Spleen (tissue), 11 donors: ENCODE measurements at regions not wholly inside any gene's neighbourhood (a gene's known extent, or its start where the extent isn't known, plus 50 kb on each side); places are given as distances from the start of the nearest gene placed in this dataset.
"Not testable (repeated sequence)": the region's sequence is repeated elsewhere in the genome, so short reads cannot be mapped to it uniquely, and the experiment has no call there.

Experiments
- DNase-seq: peaks from one replicate; pipeline ENCODE4 v3.0.0-alpha.2; 2020
- H3K27ac ChIP-seq, 8 donors: fragments of 200-600 bp; sonication (generic) in 7 of 8; 1 replicate in 4 of 8; 2 replicates in 4 of 8; pipeline versions ENCODE4 v1.5.0 to v1.8.0; 2016 to 2021; ENCODE audit warnings: inconsistent platforms in 4 of 8, mild to moderate bottlenecking in 4 of 8, moderate library complexity in 1 of 8
- H3K27me3 ChIP-seq, 7 donors: fragments of 200-600 bp; sonication (generic) in 6 of 7; replicated peaks in 1 of 7; 1 replicate in 4 of 7; 2 replicates in 3 of 7; pipeline versions ENCODE4 v1.5.0 to v1.8.0; 2016 to 2021; ENCODE audit warnings: inconsistent platforms in 3 of 7, mild to moderate bottlenecking in 1 of 7
- H3K36me3 ChIP-seq, 6 donors: fragments of 200-600 bp; sonication (generic) in 5 of 6; 1 replicate in 4 of 6; 2 replicates in 2 of 6; pipeline versions ENCODE4 v1.5.0 to v1.8.0; 2016 to 2021; ENCODE audit warnings: inconsistent platforms in 2 of 6
- H3K4me1 ChIP-seq, 6 donors: fragments of 200-600 bp; sonication (generic) in 5 of 6; 1 replicate in 3 of 6; 2 replicates in 3 of 6; pipeline versions ENCODE4 v1.5.0 to v1.8.0; 2016 to 2021; ENCODE audit warnings: inconsistent platforms in 3 of 6
- H3K4me3 ChIP-seq, 8 donors: fragments of 200-600 bp; sonication (generic) in 7 of 8; 1 replicate in 4 of 8; 2 replicates in 4 of 8; pipeline versions ENCODE4 v1.5.0 to v1.8.0; 2016 to 2021; ENCODE audit warnings: inconsistent platforms in 4 of 8, mild to moderate bottlenecking in 4 of 8, moderate library complexity in 2 of 8
- H3K9me3 ChIP-seq, 8 donors: fragments of 200-600 bp; sonication (generic) in 7 of 8; 1 replicate in 4 of 8; 2 replicates in 4 of 8; pipeline versions ENCODE4 v1.5.0 to v1.8.0; 2016 to 2021; ENCODE audit warnings: inconsistent platforms in 4 of 8
- POLR2A ChIP-seq, 3 donors: fragments of 450-650 bp; IDR thresholded peaks; one replicate each; pipeline ENCODE4 v1.5.1; 2017; ENCODE audit warnings: antibody characterized with exemption in 3 of 3, mild to moderate bottlenecking in 1 of 3
- POLR2AphosphoS5 ChIP-seq, 3 donors: sonication (generic); formaldehyde crosslinking; IDR thresholded peaks; one replicate each; pipeline ENCODE4 v1.5.1; 2017; ENCODE audit warnings: antibody characterized with exemption in 3 of 3
- WGBS, 5 donors: extraction: QIAGEN DNeasy Blood & Tissue Kit in 3 of 5; methylation state at CpG; one replicate each; pipeline versions ENCODE4 v1.1.5 to v1.1.7; 2013 to 2018; 5-methylcytosine and 5-hydroxymethylcytosine counted together
- intact Hi-C: fragments of 100-400 bp; cut with DNase I; formaldehyde crosslinking; loops from one replicate; pipeline ENCODE4 v1.15.0; 2023; ENCODE audit warnings: low total_unique reads
- TF ChIP-seq, protein P1 (sequence below), 11 experiments: fragments of 200-600 bp in 7 of 11; fragments of 450-650 bp in 4 of 11; sonication (generic) in 4 of 11; IDR thresholded peaks in 8 of 11; conservative IDR thresholded peaks in 3 of 11; 1 replicate in 7 of 11; 2 replicates in 4 of 11; pipeline versions ENCODE4 v1.4.0 to v1.8.0; 2016 to 2021; ENCODE audit warnings: antibody characterized with exemption in 11 of 11, inconsistent platforms in 4 of 11, mild to moderate bottlenecking in 1 of 11
- donor health status: healthy with polysubstance abuse.
- donor health status: DM: no; HTN: no; CAD: no; lungs with moderate emphysema.
- donor health status: DM: no; HTN: no; CAD: no.
- donor health status: Bipolar disorder and iron deficiency.
- donor health status: healthy.
- donor health status: DM: no; HTN: no; CAD: no.
- donor health status: DM: yes; HTN: yes; CAD: no.

DNA sequence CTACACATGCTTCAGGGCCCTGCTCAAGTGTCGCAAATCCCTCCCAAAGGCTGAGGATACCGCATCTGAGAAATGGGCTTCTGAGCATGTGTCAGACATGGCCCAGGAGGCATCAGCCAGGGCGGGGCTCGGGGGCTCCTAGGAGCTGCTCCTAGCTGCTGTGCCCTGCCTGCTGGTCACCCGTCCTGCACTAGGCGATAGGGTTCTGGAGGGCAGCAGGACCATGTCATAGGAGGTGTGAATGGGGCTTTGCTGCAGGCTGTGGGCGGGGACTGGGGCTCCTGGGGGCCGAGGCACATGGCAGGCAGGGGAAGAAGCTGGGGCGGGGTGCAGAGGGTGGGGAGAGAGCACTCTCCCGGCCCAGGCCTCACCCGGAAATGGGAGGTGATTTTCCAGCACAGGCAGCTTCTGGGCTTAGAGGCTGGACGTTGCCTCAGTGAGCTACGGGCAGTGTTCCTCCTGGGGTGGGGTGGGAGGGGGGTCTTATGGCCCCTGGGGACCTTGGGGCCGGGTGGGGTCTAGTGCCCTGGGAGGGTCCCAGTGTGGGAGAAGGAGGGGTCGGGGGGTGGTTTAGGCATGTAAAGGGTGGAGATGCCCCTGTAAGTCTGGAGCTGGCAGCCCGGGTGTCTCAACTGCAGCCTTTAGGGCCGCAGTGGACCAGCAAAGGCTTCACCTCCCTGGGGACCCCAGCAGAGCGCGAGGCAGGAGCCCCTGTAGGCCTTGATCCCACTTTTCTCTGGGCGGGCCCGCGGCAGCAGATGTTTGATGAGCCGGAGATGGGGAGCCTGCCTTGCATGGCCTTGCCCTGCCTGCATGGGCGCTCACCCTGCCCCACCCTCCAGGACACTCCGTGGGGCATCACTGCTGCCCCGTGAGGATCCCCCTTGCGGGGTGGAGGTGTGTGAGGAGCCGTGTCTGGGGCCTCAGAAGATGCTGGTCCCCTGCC is 98.6 kb upstream of the LRPAP1 start:
- intact Hi-C loops = no loop called here
- peak; percentile 66 for DNase-seq
- Histone ChIP-seq H3K27me3 (peaks cover 0 to 40% (median 0%) of the 10 kb centered on the region in 7 donors), H3K27ac (peak overlapping the region in 6 of 8 donors; percentile 51 to 73 (median 64)), H3K4me1 (peaks cover 0 to 8% (median 0%) of the 10 kb centered on the region in 6 donors), H3K36me3 (no peaks in the 10 kb centered on the region), H3K9me3 (no peaks in the 10 kb centered on the region), H3K4me3 (no peak overlapping the region)
- no peak for TF ChIP-seq POLR2A (IDR thresholded peaks at IDR 0.05)
- TF ChIP-seq, protein P1, sequence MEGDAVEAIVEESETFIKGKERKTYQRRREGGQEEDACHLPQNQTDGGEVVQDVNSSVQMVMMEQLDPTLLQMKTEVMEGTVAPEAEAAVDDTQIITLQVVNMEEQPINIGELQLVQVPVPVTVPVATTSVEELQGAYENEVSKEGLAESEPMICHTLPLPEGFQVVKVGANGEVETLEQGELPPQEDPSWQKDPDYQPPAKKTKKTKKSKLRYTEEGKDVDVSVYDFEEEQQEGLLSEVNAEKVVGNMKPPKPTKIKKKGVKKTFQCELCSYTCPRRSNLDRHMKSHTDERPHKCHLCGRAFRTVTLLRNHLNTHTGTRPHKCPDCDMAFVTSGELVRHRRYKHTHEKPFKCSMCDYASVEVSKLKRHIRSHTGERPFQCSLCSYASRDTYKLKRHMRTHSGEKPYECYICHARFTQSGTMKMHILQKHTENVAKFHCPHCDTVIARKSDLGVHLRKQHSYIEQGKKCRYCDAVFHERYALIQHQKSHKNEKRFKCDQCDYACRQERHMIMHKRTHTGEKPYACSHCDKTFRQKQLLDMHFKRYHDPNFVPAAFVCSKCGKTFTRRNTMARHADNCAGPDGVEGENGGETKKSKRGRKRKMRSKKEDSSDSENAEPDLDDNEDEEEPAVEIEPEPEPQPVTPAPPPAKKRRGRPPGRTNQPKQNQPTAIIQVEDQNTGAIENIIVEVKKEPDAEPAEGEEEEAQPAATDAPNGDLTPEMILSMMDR (IDR thresholded peaks at IDR 0.05 in 8 of 11, conservative IDR thresholded peaks at IDR 0.05 in 3 of 11) = no peak
- no peak for TF ChIP-seq POLR2AphosphoS5 (IDR thresholded peaks at IDR 0.05)
- WGBS, 5 donors = 48 to 62% (median 58%) methylated on average over 16 to 28 of the region's 28 CpGs

DNA sequence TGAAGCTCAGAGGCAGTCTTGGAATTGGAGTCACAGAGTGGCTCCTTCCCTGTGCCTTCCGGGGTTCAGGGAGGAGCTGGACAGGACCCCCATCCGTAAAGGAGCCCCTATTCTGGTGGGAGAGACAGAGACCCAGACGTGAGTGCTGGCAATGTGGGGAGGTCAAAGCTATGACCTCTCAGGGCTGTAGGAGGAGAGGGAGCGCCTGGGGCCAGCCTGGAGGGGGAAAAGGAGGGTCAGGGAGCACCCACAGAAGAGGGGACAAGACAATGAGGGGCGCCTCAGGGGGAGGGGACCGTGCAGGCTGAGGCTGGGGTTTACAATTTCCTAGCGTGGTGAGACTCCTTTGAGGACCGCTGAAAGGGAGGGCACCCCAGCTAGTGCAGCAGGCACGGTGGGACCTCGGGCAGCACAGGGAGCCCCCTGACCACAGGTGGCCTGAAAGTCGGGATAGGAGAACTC is 97.9 kb upstream of the LRPAP1 start:
- 64 to 75% (median 72%) methylated on average over 10 to 11 of the region's 11 CpGs for WGBS, 5 donors
- TF ChIP-seq, protein P1 (IDR thresholded peaks at IDR 0.05 in 8 of 11, conservative IDR thresholded peaks at IDR 0.05 in 3 of 11) = no peak
- TF ChIP-seq POLR2AphosphoS5 (IDR thresholded peaks at IDR 0.05) (no peak), POLR2A (IDR thresholded peaks at IDR 0.05) (no peak)
- H3K4me1 ChIP-seq = peaks cover 0 to 8% (median 0%) of the 10 kb centered on the region in 6 donors

DNA sequence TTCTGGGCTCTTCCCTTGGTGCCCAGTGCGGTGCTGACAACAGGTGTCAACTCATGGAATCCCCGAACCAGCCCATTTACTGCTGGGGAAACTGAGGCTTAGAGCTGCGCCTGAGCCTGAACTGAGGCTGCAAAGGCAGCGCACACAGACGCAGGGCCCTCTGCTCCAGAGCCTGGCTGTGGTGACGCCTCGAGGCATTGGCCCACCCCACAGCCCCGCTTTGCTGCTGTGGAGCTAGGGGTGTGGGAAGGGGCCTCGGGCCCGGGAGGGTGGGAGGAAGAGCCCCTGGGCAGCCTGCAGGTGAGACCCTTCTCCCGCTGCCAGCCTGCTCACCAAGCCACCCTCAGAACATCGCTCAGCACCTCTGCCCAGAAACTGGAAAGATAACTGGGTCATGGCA is 97.4 kb upstream of the LRPAP1 start:
- intact Hi-C loops = no loop called here
- H3K36me3 ChIP-seq = no peaks in the 10 kb centered on the region
- no peak overlapping the region for H3K4me3 ChIP-seq
- peak overlapping the region in 4 of 8 donors; percentile 15 to 73 (median 44) for H3K27ac ChIP-seq
- TF ChIP-seq POLR2AphosphoS5 (IDR thresholded peaks at IDR 0.05) = no peak
- TF ChIP-seq POLR2A (IDR thresholded peaks at IDR 0.05) = no peak
- TF ChIP-seq, protein P1 (IDR thresholded peaks at IDR 0.05 in 8 of 11, conservative IDR thresholded peaks at IDR 0.05 in 3 of 11) = no peak
- H3K4me1 ChIP-seq = peaks cover 0 to 8% (median 0%) of the 10 kb centered on the region in 6 donors
- peak; percentile 53 for DNase-seq
- H3K9me3 ChIP-seq = no peaks in the 10 kb centered on the region
- H3K27me3 ChIP-seq = peaks cover 0 to 49% (median 0%) of the 10 kb centered on the region in 7 donors
- 87 to 91% (median 88%) methylated on average over 10 to 12 of the region's 12 CpGs for WGBS, 5 donors

More for the DNA sequence above, 97.9 kb upstream of the LRPAP1 start:
- Histone ChIP-seq H3K9me3 (no peaks in the 10 kb centered on the region), H3K27ac (peak overlapping the region in 4 of 8 donors; percentile 15 to 73 (median 44)), H3K4me3 (no peak overlapping the region), H3K36me3 (no peaks in the 10 kb centered on the region), H3K27me3 (peaks cover 0 to 44% (median 0%) of the 10 kb centered on the region in 7 donors)
- intact Hi-C loops = no loop called here
- peak; percentile 47 for DNase-seq

DNA sequence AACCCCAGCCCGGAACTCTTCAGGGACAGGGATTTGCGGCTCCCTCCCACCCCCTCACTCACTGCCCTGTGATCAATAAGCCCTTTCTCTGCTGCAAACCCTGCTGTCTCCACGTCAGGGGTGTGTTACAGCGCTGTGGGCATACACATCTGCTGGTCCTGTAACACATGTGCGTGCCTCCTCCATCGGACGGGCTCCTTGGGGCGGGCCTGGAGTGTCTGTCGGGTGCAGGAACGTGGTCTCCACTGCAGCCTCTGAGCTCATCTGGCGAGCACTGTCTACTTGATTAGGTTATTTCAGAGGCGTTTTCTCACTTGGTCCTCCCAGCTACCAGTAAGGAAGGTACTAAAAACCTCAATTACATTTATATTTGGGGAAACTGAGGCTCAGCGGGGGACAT is 97.0 kb upstream of the LRPAP1 start:
- H3K4me1 ChIP-seq, H3K27ac ChIP-seq, H3K4me3 ChIP-seq, intact Hi-C loops, H3K36me3 ChIP-seq, H3K9me3 ChIP-seq: not testable (repeated sequence)
- DNase-seq = peak; percentile 53
- peaks cover 0 to 52% (median 0%) of the 10 kb centered on the region in 7 donors for H3K27me3 ChIP-seq
- 82 to 95% (median 88%) methylated on average over 11 to 13 of the region's 13 CpGs for WGBS, 5 donors
